HEK293 (cell line): ENCODE measurements at regions not wholly inside any gene's neighbourhood (a gene's known extent, or its start where the extent isn't known, plus 50 kb on each side); places are given as distances from the start of the nearest gene placed in this dataset.

Experiments
- CTCF ChIA-PET: fragments of 350-600 bp; formaldehyde crosslinking; extraction: SDS; loops from one replicate; lab custom pipeline; 2021; ENCODE audit warnings: antibody characterized with exemption; lab: Yijun Ruan, JAX
- POLR2A ChIA-PET: fragments of 300-600 bp; formaldehyde crosslinking; extraction: SDS; loops from one replicate; lab custom pipeline; 2020; ENCODE audit warnings: antibody characterized with exemption, inconsistent platforms; lab: Yijun Ruan, JAX
- H3K27ac ChIP-seq: fragments of 200-500 bp; sonication (Bioruptor generic); 2 replicates; pipeline ENCODE4 v1.5.1; 2014; ENCODE audit warnings: low read depth, low read length, control low read depth, inconsistent platforms; ENCODE audit errors: extremely low read depth
- H3K36me3 ChIP-seq, 2 experiments: fragments of 200-500 bp in 1 of 2; sonication (Bioruptor generic) in 1 of 2; 1 replicate in 1 of 2; 2 replicates in 1 of 2; pipeline ENCODE4 v1.5.1; 2014 to 2017; ENCODE audit warnings: inconsistent platforms in 2 of 2, low read length in 2 of 2; ENCODE audit not compliant: control insufficient read depth in 2 of 2, insufficient read depth in 1 of 2
- H3K4me1 ChIP-seq: fragments of 200-500 bp; sonication (Bioruptor generic); 2 replicates; pipeline ENCODE4 v1.5.1; 2014; ENCODE audit warnings: mild to moderate bottlenecking, low read length, inconsistent platforms; ENCODE audit not compliant: control insufficient read depth, insufficient read depth
- H3K4me3 ChIP-seq: 2 replicates; pipeline ENCODE4 v1.5.1; 2011; ENCODE audit warnings: low read depth, mild to moderate bottlenecking, control low read depth, low read length, moderate library complexity
- H3K9me3 ChIP-seq: fragments of 200-500 bp; sonication (Bioruptor generic); 2 replicates; pipeline ENCODE4 v1.5.1; 2014; ENCODE audit warnings: low read depth, low read length, inconsistent platforms; ENCODE audit not compliant: control insufficient read depth, insufficient read depth
- CTCF ChIP-seq: fragments of 450-650 bp; formaldehyde crosslinking; IDR thresholded peaks from 2 replicates; pipeline ENCODE4 v1.5.1; 2016; ENCODE audit warnings: missing biosample characterization, missing genetic modification characterization
- EGR2 ChIP-seq: fragments of 450-650 bp; formaldehyde crosslinking; IDR thresholded peaks from 2 replicates; pipeline ENCODE4 v1.5.1; 2016; ENCODE audit warnings: low read depth, missing biosample characterization, missing genetic modification characterization
- HOXD13 ChIP-seq: sonication (generic); formaldehyde crosslinking; IDR thresholded peaks from 2 replicates; pipeline ENCODE4 v1.8.0; 2022; ENCODE audit warnings: missing genetic modification reagents, borderline replicate concordance
- IKZF3 ChIP-seq: fragments of 450-650 bp; IDR thresholded peaks from 2 replicates; pipeline ENCODE4 v1.5.0; 2018; ENCODE audit warnings: missing biosample characterization, mild to moderate bottlenecking, missing genetic modification characterization, moderate library complexity
- KLF8 ChIP-seq: fragments of 450-650 bp; formaldehyde crosslinking; IDR thresholded peaks from 2 replicates; pipeline ENCODE4 v1.5.1; 2016; ENCODE audit warnings: missing biosample characterization, missing genetic modification characterization
- OSR2 ChIP-seq: fragments of 450-650 bp; formaldehyde crosslinking; IDR thresholded peaks from 2 replicates; pipeline ENCODE4 v1.5.1; 2016; ENCODE audit warnings: missing biosample characterization, missing genetic modification characterization
- RBAK ChIP-seq: fragments of 450-650 bp; formaldehyde crosslinking; IDR thresholded peaks from 2 replicates; pipeline ENCODE4 v1.5.1; 2016; ENCODE audit warnings: missing biosample characterization, missing genetic modification characterization
- ZNF155 ChIP-seq: fragments of 450-650 bp; formaldehyde crosslinking; IDR thresholded peaks from 2 replicates; pipeline ENCODE4 v1.5.1; 2016; ENCODE audit warnings: missing biosample characterization, missing genetic modification characterization
- ZNF157 ChIP-seq: fragments of 450-650 bp; formaldehyde crosslinking; IDR thresholded peaks from 2 replicates; pipeline ENCODE4 v1.5.1; 2016; ENCODE audit warnings: missing biosample characterization, missing genetic modification characterization
- ZNF214 ChIP-seq: fragments of 450-650 bp; formaldehyde crosslinking; IDR thresholded peaks from 2 replicates; pipeline ENCODE4 v1.5.1; 2017; ENCODE audit warnings: missing biosample characterization, mild to moderate bottlenecking, missing genetic modification characterization, borderline replicate concordance
- ZNF24 ChIP-seq: fragments of 450-650 bp; formaldehyde crosslinking; IDR thresholded peaks from 2 replicates; pipeline ENCODE4 v1.5.1; 2016; ENCODE audit warnings: missing biosample characterization, missing genetic modification characterization
- ZNF292 ChIP-seq: fragments of 450-650 bp; formaldehyde crosslinking; IDR thresholded peaks from 2 replicates; pipeline ENCODE4 v1.5.1; 2016; ENCODE audit warnings: low read depth, missing biosample characterization, missing genetic modification characterization, borderline replicate concordance
- ZNF311 ChIP-seq: fragments of 450-650 bp; formaldehyde crosslinking; IDR thresholded peaks from 2 replicates; pipeline ENCODE4 v1.5.1; 2017; ENCODE audit warnings: missing biosample characterization, missing genetic modification characterization, borderline replicate concordance
- ZNF473 ChIP-seq: fragments of 450-650 bp; formaldehyde crosslinking; IDR thresholded peaks from 2 replicates; pipeline ENCODE4 v1.5.1; 2017; ENCODE audit warnings: missing biosample characterization, missing genetic modification characterization
- ZNF514 ChIP-seq: fragments of 450-650 bp; formaldehyde crosslinking; IDR thresholded peaks from 2 replicates; pipeline ENCODE4 v1.5.1; 2016; ENCODE audit warnings: missing biosample characterization, missing genetic modification characterization
- ZNF518A ChIP-seq: fragments of 450-650 bp; formaldehyde crosslinking; conservative IDR thresholded peaks from 2 replicates; pipeline ENCODE4 v1.5.1; 2016; ENCODE audit warnings: low read depth, missing biosample characterization, missing genetic modification characterization
- ZNF521 ChIP-seq: fragments of 450-650 bp; formaldehyde crosslinking; IDR thresholded peaks from 2 replicates; pipeline ENCODE4 v1.5.1; 2017; ENCODE audit warnings: missing biosample characterization, mild to moderate bottlenecking, missing genetic modification characterization
- ZNF544 ChIP-seq: fragments of 450-650 bp; formaldehyde crosslinking; IDR thresholded peaks from 2 replicates; pipeline ENCODE4 v1.5.0; 2017; ENCODE audit warnings: missing biosample characterization, missing genetic modification characterization
- ZNF555 ChIP-seq: fragments of 450-650 bp; formaldehyde crosslinking; conservative IDR thresholded peaks from 2 replicates; pipeline ENCODE4 v1.5.1; 2017; ENCODE audit warnings: missing biosample characterization, mild to moderate bottlenecking, missing genetic modification characterization, inconsistent platforms
- ZNF610 ChIP-seq: fragments of 450-650 bp; formaldehyde crosslinking; IDR thresholded peaks from 2 replicates; pipeline ENCODE4 v1.5.1; 2016; ENCODE audit warnings: missing biosample characterization, missing genetic modification characterization, borderline replicate concordance
- ZNF654 ChIP-seq: fragments of 450-650 bp; formaldehyde crosslinking; IDR thresholded peaks from 2 replicates; pipeline ENCODE4 v1.5.1; 2016; ENCODE audit warnings: low read depth, missing biosample characterization, missing genetic modification characterization
- ZNF704 ChIP-seq: fragments of 450-650 bp; formaldehyde crosslinking; IDR thresholded peaks from 2 replicates; pipeline ENCODE4 v1.5.1; 2016; ENCODE audit warnings: missing biosample characterization, missing genetic modification characterization
- ZNF747 ChIP-seq: fragments of 450-650 bp; formaldehyde crosslinking; IDR thresholded peaks from 2 replicates; pipeline ENCODE4 v1.5.1; 2016; ENCODE audit warnings: missing biosample characterization, missing genetic modification characterization
- ZSCAN30 ChIP-seq: fragments of 450-650 bp; IDR thresholded peaks from 2 replicates; pipeline ENCODE4 v1.5.1; 2018; ENCODE audit warnings: missing biosample characterization, mild to moderate bottlenecking, missing genetic modification characterization, moderate library complexity

- H3K4me1 ChIP-seq: no peaks in the 10 kb centered on the region
- H3K4me3 ChIP-seq: no peak overlapping the region
- no peak for TF ChIP-seq KLF8
- TF ChIP-seq RBAK (tag by site-specific recombination): no peak
- no peak for TF ChIP-seq ZNF514
- TF ChIP-seq ZNF704 (tag by site-specific recombination): no peak
- no peak for TF ChIP-seq CTCF (tag by site-specific recombination)
- TF ChIP-seq ZNF214 (tag by site-specific recombination): no peak
- TF ChIP-seq, all 188 proteins: peak for 0
- no peaks in the 10 kb centered on the region for H3K36me3 ChIP-seq
- H3K9me3 ChIP-seq: no peaks in the 10 kb centered on the region
- no peak overlapping the region for H3K27ac ChIP-seq
- ChIA-PET CTCF (no interaction called here), POLR2A (no interaction called here)
These were observed 72.8 kb upstream of the MC4R start for GRCh38 chr18:60445341-60445740.

GRCh38 chr18:60446821-60447220 lies 74.2 kb upstream of the MC4R start:
- TF ChIP-seq EGR2 (no peak), ZNF311 (no peak), ZNF157 (no peak)
- CTCF ChIA-PET: no interaction called here

GRCh38 chr18:60448487-60449267 lies 76.1 kb upstream of the MC4R start:
- Histone ChIP-seq H3K27ac (no peak overlapping the region), H3K9me3 (no peaks in the 10 kb centered on the region), H3K36me3 (no peaks in the 10 kb centered on the region), H3K4me3 (no peak overlapping the region), H3K4me1 (no peaks in the 10 kb centered on the region)
- no peak for TF ChIP-seq ZNF155 (tag by site-specific recombination)
- no peak for TF ChIP-seq ZNF555
- no peak for TF ChIP-seq ZNF292 (tag by site-specific recombination)
- no peak for TF ChIP-seq ZSCAN30
- no peak for TF ChIP-seq ZNF544 (tag by site-specific recombination)
- TF ChIP-seq ZNF654 (tag by site-specific recombination): no peak
- no peak for TF ChIP-seq ZNF518A (tag by site-specific recombination)
- TF ChIP-seq ZNF610 (tag by site-specific recombination): no peak
- no peak for TF ChIP-seq HOXD13
- TF ChIP-seq OSR2 (tag by site-specific recombination): no peak
- TF ChIP-seq ZNF473 (tag by site-specific recombination): no peak
- TF ChIP-seq ZNF747 (tag by site-specific recombination): no peak
- TF ChIP-seq ZNF521 (tag by site-specific recombination): no peak
- no peak for TF ChIP-seq IKZF3 (tag by site-specific recombination)
- no peak for TF ChIP-seq ZNF24 (tag by site-specific recombination)
- CTCF ChIA-PET: interaction anchor here (0.8 kb wide), 1 partner anchor 1088 kb away, joined by 3 read pairs; no protein-coding TSS in a partner anchor
- POLR2A ChIA-PET: no interaction called here

More at GRCh38 chr18:60446821-60447220, 74.2 kb upstream of the MC4R start:
- Histone ChIP-seq H3K9me3 (no peaks in the 10 kb centered on the region), H3K36me3 (no peaks in the 10 kb centered on the region), H3K4me1 (no peaks in the 10 kb centered on the region), H3K27ac (no peak overlapping the region), H3K4me3 (no peak overlapping the region)
- POLR2A ChIA-PET: no interaction called here
